Activated T-helper 1 cell treated with anti-CD3 and anti-CD28 coated beads, Interleukin-12 subunit alpha, Interleukin-12 subunit beta, Interleukin-2, Interleukin-4 antibody, amounts not matched to agents 30 ng/mL and 10 ng/mL and 1 ng/mL, durations not matched to agents 14 hours and 24 hours and 36 hours (primary cell): ENCODE measurements at regions not wholly inside any gene's neighbourhood (a gene's known extent, or its start where the extent isn't known, plus 50 kb on each side); places are given as distances from the start of the nearest gene placed in this dataset.

Experiments used
- DNase-seq: peaks from one replicate; pipeline ENCODE4 v3.0.0; 2021; ENCODE audit warnings: low spot score
- H3K27ac Mint-ChIP-seq: one replicate; pipeline ENCODE4 v1.8.0; 2021; ENCODE audit warnings: mild to moderate bottlenecking, mixed read lengths
- H3K27me3 Mint-ChIP-seq: one replicate; pipeline ENCODE4 v1.8.0; 2022; ENCODE audit warnings: mild to moderate bottlenecking, moderate library complexity, mixed read lengths; ENCODE audit not compliant: insufficient read depth
- H3K36me3 Mint-ChIP-seq: one replicate; pipeline ENCODE4 v1.8.0; 2021; ENCODE audit warnings: low read depth, mixed read lengths
- H3K4me1 Mint-ChIP-seq: one replicate; pipeline ENCODE4 v1.8.0; 2021; ENCODE audit warnings: low read depth, mixed read lengths
- H3K4me3 Mint-ChIP-seq: one replicate; pipeline ENCODE4 v1.8.0; 2021; ENCODE audit warnings: mild to moderate bottlenecking, moderate library complexity, mixed read lengths
- H3K9me3 Mint-ChIP-seq: one replicate; pipeline ENCODE4 v1.8.0; 2021; ENCODE audit warnings: mixed read lengths
- intact Hi-C: fragments of 100-400 bp; cut with micrococcal nuclease; formaldehyde crosslinking; loops from one replicate; pipeline ENCODE4 v1.15.1; 2024

DNA sequence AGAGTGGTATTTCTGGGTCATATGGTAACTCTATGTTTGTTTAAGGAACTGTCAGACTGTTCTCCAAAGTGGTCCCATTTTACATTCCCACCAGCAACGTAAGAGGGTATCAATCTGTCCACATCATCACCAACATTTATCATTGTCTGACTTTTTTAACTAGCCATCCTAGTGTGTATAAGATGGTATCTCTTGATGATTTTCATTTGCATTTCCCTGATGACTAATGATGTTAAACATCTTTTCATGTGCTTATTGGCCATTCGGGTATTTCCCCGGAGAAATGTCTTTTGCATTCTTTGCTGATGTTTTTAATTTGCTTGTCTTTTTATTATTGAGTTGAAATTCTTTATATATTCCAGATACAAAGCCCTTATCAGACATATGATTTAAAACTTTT is 370.1 kb upstream of the NR5A2 start:
- no peaks in the 10 kb centered on the region for H3K9me3 Mint-ChIP-seq
- no peak overlapping the region for H3K27ac Mint-ChIP-seq
- H3K4me1 Mint-ChIP-seq, result no peaks in the 10 kb centered on the region
- H3K4me3 Mint-ChIP-seq, result no peak overlapping the region
- DNase-seq, result no peak
- H3K27me3 Mint-ChIP-seq, result peaks cover 4% of the 10 kb centered on the region
- no peaks in the 10 kb centered on the region for H3K36me3 Mint-ChIP-seq
- intact Hi-C loops, result no loop called here

DNA sequence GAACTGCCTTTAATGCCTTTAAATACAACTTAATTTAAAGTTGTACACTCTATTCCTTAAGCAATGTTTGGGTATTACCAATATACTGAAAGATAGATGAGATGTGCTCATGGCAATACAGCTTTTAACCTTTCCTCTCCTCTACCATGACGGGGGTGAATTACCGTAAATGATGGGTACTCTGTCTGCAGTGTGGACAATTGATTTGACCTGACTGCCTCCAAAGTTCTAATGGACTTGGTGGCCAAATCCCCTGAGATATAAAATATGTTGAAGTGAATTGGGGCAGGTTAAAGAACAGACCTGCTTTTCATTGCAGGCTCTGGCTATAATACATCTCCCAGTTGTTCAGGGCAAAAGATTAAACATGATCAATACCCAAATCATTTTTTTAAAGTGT is 367.4 kb upstream of the NR5A2 start:
- Mint-ChIP-seq H3K4me3 (no peak overlapping the region), H3K9me3 (no peaks in the 10 kb centered on the region), H3K36me3 (no peaks in the 10 kb centered on the region), H3K27me3 (peaks cover 7% of the 10 kb centered on the region), H3K4me1 (no peaks in the 10 kb centered on the region), H3K27ac (no peak overlapping the region)
- no peak for DNase-seq
- intact Hi-C loops, result no loop called here

DNA sequence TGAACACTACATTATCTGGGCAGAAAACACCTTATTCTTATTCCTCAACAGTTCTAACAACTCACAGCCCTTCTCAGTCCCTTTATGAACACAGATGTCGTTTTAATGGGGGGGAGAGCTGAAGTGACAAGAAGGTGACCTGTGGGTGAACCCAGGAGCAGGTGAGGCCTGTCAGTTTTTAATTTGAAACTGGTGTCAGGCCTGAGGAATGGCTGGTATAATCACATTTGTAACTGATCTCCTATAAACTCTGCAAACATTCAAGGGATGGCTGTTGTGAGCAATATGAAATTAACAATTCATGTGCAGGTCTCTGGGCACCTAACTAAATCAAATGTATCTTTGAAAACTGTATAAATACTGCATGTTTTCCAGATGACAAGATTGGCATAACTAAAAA is 362.1 kb upstream of the NR5A2 start:
- Mint-ChIP-seq H3K27ac (no peak overlapping the region), H3K4me1 (no peaks in the 10 kb centered on the region), H3K4me3 (no peak overlapping the region), H3K36me3 (no peaks in the 10 kb centered on the region), H3K9me3 (no peaks in the 10 kb centered on the region), H3K27me3 (peaks cover 7% of the 10 kb centered on the region)
- DNase-seq, result no peak
- intact Hi-C loops, result no loop called here

DNA sequence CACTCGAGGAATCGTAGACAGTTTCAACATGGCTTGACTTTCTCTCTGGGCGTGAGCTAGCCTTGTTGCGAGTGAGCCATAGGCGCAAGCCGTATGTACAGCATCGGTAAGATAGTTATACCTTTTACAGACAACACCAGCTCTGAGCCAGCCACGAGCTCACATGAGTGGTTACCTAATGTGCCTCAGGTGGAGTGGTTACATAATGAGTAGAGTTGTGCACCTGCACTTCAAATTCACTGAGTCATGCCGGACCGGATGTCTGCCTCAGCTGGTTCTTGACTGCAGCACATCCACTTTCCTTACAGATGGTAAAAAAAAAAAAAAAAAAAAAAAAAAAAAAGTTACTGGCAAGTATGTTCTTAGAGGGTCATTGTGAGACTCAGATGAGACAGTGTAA is 360.4 kb upstream of the NR5A2 start:
- no peak for DNase-seq
- Mint-ChIP-seq H3K9me3 (no peaks in the 10 kb centered on the region), H3K4me1 (no peaks in the 10 kb centered on the region), H3K4me3 (no peak overlapping the region), H3K27me3 (peaks cover 9% of the 10 kb centered on the region), H3K36me3 (no peaks in the 10 kb centered on the region), H3K27ac (no peak overlapping the region)
- intact Hi-C loops, result no loop called here

DNA sequence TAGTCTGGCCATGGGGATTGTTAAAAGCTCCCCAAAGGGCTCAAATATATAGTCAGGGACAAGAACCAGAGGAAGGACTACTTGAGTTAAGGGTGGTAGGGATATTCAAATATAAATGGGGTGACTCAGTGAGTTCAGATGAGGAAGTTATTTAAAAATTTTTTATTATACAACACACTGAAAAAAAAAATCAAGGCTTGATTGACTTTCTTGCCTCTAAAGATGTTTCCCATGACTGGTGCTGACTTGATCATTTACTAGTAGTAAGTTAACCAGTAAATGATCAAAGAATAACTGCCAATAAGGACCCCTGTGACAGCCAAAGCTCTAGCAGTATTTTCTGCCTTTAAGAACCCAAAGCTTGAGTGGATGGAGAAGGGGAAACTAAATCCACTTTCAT is 357.6 kb upstream of the NR5A2 start:
- Mint-ChIP-seq H3K9me3 (no peaks in the 10 kb centered on the region), H3K27ac (no peak overlapping the region), H3K27me3 (peaks cover 5% of the 10 kb centered on the region), H3K4me1 (no peaks in the 10 kb centered on the region), H3K4me3 (no peak overlapping the region), H3K36me3 (no peaks in the 10 kb centered on the region)
- DNase-seq, result no peak
- intact Hi-C loops, result no loop called here

DNA sequence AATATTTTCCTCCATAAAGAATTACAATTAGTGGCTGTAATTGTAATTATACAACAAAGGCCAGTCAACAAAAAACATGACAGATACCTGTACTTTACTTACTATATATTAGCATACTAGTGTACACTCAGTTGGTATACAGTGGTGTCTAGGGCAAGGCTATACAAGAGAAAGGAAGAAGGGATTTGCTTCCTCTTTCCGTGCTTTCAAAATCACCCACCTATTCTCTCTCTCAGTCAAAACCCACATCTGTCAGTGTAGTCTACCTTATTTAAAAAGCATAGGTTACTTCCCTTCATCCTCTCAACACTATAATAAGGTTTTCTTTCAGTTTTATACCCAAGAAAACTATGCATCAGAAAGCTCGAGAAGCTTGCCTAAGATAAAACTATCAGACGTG is 355.8 kb upstream of the NR5A2 start:
- no peak for DNase-seq
- intact Hi-C loops, result no loop called here
- peaks cover 7% of the 10 kb centered on the region for H3K27me3 Mint-ChIP-seq
- no peaks in the 10 kb centered on the region for H3K9me3 Mint-ChIP-seq
- H3K4me3 Mint-ChIP-seq, result no peak overlapping the region
- H3K4me1 Mint-ChIP-seq, result no peaks in the 10 kb centered on the region
- no peaks in the 10 kb centered on the region for H3K36me3 Mint-ChIP-seq
- no peak overlapping the region for H3K27ac Mint-ChIP-seq

DNA sequence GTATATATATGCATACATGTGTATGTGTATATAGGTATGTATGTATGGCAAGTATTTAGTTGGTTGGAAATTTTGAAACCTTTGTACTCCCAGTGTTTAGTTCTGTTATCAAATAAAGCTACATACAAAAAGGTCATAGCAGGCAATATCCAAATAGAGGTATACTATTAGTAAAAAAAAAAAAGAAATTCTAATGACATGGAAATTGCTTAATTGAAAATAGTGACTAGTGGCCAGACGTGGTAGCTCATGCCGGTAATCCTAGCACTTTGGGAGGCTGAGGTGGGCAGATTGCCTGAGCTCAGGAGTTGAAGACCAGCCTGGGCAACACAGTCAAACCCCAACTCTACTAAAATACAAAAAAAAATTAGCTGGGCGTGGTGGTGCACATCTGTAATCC is 351.6 kb upstream of the NR5A2 start:
- no peaks in the 10 kb centered on the region for H3K4me1 Mint-ChIP-seq
- no peak overlapping the region for H3K4me3 Mint-ChIP-seq
- no peak overlapping the region for H3K27ac Mint-ChIP-seq
- DNase-seq, result no peak
- H3K27me3 Mint-ChIP-seq, result peaks cover 19% of the 10 kb centered on the region
- no peaks in the 10 kb centered on the region for H3K36me3 Mint-ChIP-seq
- no peaks in the 10 kb centered on the region for H3K9me3 Mint-ChIP-seq
- intact Hi-C loops, result no loop called here

DNA sequence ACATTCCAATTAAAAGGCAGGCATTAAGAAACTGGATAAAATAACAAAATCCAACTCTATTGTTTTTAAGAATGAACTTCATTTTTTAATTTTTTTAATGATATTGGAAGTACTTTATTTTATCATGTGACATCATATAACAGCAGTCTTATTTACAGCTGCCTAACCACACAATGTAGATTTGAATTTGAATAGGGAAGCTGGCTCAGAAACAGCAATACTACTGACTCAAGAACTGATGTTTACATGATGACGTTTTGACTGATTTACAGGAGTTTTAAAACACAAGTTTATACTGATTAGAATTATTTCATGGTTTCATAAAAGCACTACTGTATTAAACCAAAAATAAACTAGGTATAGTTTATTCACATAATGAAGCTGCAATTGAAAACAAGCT is 348.7 kb upstream of the NR5A2 start:
- Mint-ChIP-seq H3K9me3 (no peaks in the 10 kb centered on the region), H3K36me3 (no peaks in the 10 kb centered on the region), H3K4me1 (no peaks in the 10 kb centered on the region), H3K27ac (no peak overlapping the region), H3K4me3 (no peak overlapping the region), H3K27me3 (peaks cover 27% of the 10 kb centered on the region)
- intact Hi-C loops, result no loop called here
- no peak for DNase-seq

DNA sequence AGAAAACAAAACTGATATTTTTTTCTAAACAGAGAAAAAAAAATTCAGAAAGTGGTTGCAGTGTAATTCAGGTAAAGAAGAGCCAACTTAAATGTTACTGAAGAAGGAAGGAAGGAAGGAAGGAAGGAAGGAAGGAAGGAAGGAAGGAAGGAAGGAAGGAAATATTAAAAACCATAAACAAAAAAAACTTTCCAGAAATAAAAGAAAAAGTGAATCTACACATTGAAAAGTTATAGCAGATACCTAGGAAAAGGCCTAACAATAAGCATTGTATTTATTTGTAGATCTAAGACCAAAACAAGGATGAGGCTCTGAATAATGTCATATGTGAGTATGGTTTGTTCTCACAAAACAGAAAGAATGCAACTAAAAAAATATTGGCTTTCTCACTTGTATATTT is 345.4 kb upstream of the NR5A2 start:
- Mint-ChIP-seq H3K4me3 (no peak overlapping the region), H3K4me1 (no peaks in the 10 kb centered on the region), H3K36me3 (no peaks in the 10 kb centered on the region), H3K9me3 (no peaks in the 10 kb centered on the region), H3K27me3 (peaks cover 27% of the 10 kb centered on the region), H3K27ac (no peak overlapping the region)
- intact Hi-C loops, result loop anchor here (5.0 to 10.0 kb wide), 3 partner anchors 350 to 623 kb away; no protein-coding TSS in a partner anchor
- no peak for DNase-seq

DNA sequence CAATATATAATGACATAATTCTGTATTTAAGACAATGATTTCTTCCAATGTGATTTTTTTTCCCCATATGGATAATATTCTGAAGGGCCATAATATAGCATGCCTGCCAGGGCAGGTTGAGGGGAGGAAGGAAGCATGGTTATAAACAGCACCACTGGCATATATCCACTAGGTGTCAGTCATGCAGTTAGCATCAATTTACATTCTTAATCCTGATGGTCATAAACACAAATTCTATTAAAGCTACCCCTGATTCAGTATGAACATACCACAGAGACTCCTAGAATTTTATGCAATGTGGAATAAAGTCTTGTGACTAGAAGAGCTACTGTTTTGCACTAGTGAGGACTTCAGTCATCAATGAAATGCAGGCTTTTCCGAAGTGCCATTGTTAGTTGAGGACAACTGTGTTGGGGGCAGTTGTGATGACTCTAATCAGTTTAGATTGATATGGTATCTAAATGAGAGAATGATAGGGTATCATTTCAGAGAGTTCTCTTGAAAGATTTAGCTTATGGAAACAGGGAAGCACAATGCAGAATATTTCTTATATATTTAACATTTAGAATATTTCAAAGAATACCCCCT is 342.7 kb upstream of the NR5A2 start:
- intact Hi-C loops, result loop anchor here (1.0 to 10.0 kb wide), 6 partner anchors 348 to 826 kb away; no protein-coding TSS in a partner anchor
- H3K27ac Mint-ChIP-seq, result no peak overlapping the region
- peaks cover 23% of the 10 kb centered on the region for H3K27me3 Mint-ChIP-seq
- H3K4me1 Mint-ChIP-seq, result no peaks in the 10 kb centered on the region
- no peak for DNase-seq
- no peaks in the 10 kb centered on the region for H3K9me3 Mint-ChIP-seq
- H3K4me3 Mint-ChIP-seq, result no peak overlapping the region
- no peaks in the 10 kb centered on the region for H3K36me3 Mint-ChIP-seq

DNA sequence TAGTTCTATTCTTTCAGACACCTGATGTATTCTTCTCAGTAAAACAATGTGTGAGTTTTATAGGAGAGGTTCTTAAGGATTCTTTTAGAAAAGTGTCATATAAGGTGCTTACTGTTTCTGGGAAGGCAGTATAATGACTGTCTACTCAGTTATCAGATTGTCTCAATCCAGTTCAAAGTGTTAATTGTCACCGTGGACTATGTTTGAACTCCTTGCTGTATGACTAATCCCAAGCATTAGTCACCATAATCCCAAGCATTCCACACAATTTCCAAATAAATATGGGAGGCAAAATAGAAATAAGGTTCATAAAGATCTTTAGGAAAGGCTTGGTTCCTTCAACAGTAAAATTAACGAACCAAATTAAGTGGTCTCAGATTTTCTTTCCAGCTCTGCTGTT is 342.1 kb upstream of the NR5A2 start:
- no peaks in the 10 kb centered on the region for H3K4me1 Mint-ChIP-seq
- no peaks in the 10 kb centered on the region for H3K36me3 Mint-ChIP-seq
- H3K4me3 Mint-ChIP-seq, result no peak overlapping the region
- no peak overlapping the region for H3K27ac Mint-ChIP-seq
- H3K27me3 Mint-ChIP-seq, result peaks cover 23% of the 10 kb centered on the region
- intact Hi-C loops, result loop anchor here (10.0 kb wide), 1 partner anchor 619 kb away; no protein-coding TSS in a partner anchor
- no peaks in the 10 kb centered on the region for H3K9me3 Mint-ChIP-seq
- DNase-seq, result no peak

DNA sequence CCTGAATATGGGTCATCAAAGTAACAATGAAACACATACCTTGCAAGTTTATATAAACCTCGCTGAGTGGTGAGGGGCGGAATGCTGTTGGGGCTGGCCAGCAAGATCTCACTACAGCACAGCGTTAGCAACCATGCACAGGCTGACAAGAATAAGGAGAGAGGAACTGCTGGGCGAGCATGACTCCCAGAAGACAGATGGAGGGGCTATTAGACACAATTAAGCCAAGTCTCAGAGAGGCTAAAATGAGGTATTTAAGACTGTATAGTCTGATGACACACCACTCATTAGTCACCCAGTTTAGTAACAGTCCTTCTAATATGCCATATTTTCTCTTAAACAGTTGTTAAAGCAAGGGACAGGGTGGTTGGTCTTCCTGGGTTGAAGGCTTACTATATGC is 340.2 kb upstream of the NR5A2 start:
- Mint-ChIP-seq H3K9me3 (no peaks in the 10 kb centered on the region), H3K27ac (no peak overlapping the region), H3K4me1 (no peaks in the 10 kb centered on the region), H3K27me3 (peaks cover 17% of the 10 kb centered on the region), H3K4me3 (no peak overlapping the region), H3K36me3 (no peaks in the 10 kb centered on the region)
- no peak for DNase-seq
- intact Hi-C loops, result loop anchor here (10.0 kb wide), 1 partner anchor 617 kb away; no protein-coding TSS in a partner anchor

DNA sequence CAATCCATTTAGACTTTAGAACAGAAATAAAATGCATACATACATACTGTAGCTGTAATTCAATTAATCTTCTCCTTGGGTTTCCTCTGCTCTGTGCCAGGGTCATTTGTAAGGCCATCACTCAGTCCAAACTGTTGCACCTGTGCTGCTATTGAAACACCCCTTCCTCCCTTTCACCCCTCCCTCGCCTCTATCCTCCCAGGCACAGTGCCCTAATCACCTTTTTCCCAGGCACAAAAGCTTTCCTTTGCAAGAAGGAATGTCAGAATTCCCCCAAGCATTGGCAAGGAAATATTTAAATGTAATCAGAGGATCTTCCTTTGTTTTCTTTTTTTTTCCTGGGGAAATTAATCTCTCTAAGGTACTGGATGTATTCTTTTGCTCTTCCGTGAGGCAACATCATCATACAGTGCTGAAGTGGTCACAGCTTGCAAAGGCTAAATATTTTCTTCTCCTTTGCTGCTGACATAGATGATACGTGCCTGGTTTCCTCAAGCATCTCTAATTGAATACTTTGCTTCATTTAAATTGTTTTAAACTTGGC is 339.3 kb upstream of the NR5A2 start:
- no peaks in the 10 kb centered on the region for H3K4me1 Mint-ChIP-seq

DNA sequence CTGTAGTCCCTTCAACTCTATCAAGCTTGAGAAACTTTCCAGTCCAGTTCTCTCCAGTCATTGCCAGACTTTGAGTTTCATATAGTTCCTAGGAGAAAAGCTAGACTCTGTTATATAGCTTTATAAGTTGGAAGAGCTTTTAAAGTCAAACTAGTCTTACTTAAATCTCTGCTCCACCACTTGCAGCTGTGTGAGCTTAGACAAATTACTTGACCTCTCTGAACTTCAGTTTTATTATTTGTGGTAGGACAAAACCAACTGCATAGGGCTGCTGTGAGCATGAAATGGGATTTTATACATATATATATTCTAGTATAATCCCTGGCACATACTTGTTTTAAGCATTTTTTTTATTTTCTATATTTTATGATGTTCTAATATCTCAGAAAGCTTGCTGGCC is 338.7 kb upstream of the NR5A2 start:
- Mint-ChIP-seq H3K9me3 (no peaks in the 10 kb centered on the region), H3K4me3 (no peak overlapping the region), H3K4me1 (no peaks in the 10 kb centered on the region), H3K27me3 (peaks cover 14% of the 10 kb centered on the region), H3K27ac (no peak overlapping the region), H3K36me3 (no peaks in the 10 kb centered on the region)
- DNase-seq, result no peak
- intact Hi-C loops, result loop anchor here (10.0 kb wide), 1 partner anchor 616 kb away; no protein-coding TSS in a partner anchor

More for the DNA sequence above, 339.3 kb upstream of the NR5A2 start:
- peaks cover 14% of the 10 kb centered on the region for H3K27me3 Mint-ChIP-seq
- no peak overlapping the region for H3K27ac Mint-ChIP-seq
- H3K9me3 Mint-ChIP-seq, result no peaks in the 10 kb centered on the region
- intact Hi-C loops, result loop anchor here (10.0 kb wide), 1 partner anchor 617 kb away; no protein-coding TSS in a partner anchor
- DNase-seq, result no peak
- H3K4me3 Mint-ChIP-seq, result no peak overlapping the region
- H3K36me3 Mint-ChIP-seq, result no peaks in the 10 kb centered on the region
